Neural cell (in vitro differentiated cells): ENCODE measurements at regions not wholly inside any gene's neighbourhood (a gene's known extent, or its start where the extent isn't known, plus 50 kb on each side); places are given as distances from the start of the nearest gene placed in this dataset.

Experiments
- H2AFZ ChIP-seq: fragments of 200-600, 300-800 bp; sonication (generic), shearing (Covaris generic); 2 replicates; pipeline ENCODE4 v1.6.0; 2014; ENCODE audit warnings: low read depth, mild to moderate bottlenecking, antibody characterized with exemption, low read length, moderate library complexity
- H3F3A ChIP-seq: fragments of 200-600 bp; shearing (Covaris generic); 2 replicates; pipeline ENCODE4 v1.6.1; 2016; ENCODE audit warnings: mild to moderate bottlenecking, moderate library complexity, mixed read lengths, antibody characterized with exemption, low read length; ENCODE audit not compliant: insufficient read depth, poor library complexity, severe bottlenecking
- H3K27ac ChIP-seq: fragments of 200-600, 300-800 bp; sonication (generic), shearing (Covaris generic); 2 replicates; pipeline ENCODE4 v1.5.1; 2014; ENCODE audit warnings: mild to moderate bottlenecking, low read length, moderate library complexity
- H3K27me3 ChIP-seq: fragments of 300-800, 200-600 bp; sonication (generic), shearing (Covaris generic); 2 replicates; pipeline ENCODE4 v1.6.0; 2014; ENCODE audit warnings: mild to moderate bottlenecking, low read depth, low read length, moderate library complexity; ENCODE audit not compliant: insufficient read depth
- H3K36me3 ChIP-seq: fragments of 300-800, 200-600 bp; sonication (generic), shearing (Covaris generic); 2 replicates; pipeline ENCODE4 v1.5.1; 2014; ENCODE audit warnings: mild to moderate bottlenecking, antibody characterized with exemption, low read length, moderate library complexity; ENCODE audit not compliant: insufficient read depth
- H3K4me2 ChIP-seq: fragments of 300-800, 200-600 bp; sonication (generic), shearing (Covaris generic); 2 replicates; pipeline ENCODE4 v1.6.0; 2014; ENCODE audit warnings: mild to moderate bottlenecking, low read length
- H3K4me3 ChIP-seq: fragments of 300-800, 200-600 bp; sonication (generic), shearing (Covaris generic); 2 replicates; pipeline ENCODE4 v1.5.1; 2014; ENCODE audit warnings: mild to moderate bottlenecking, low read length, moderate library complexity
- H3K79me2 ChIP-seq: fragments of 200-600 bp; shearing (Covaris generic); replicated peaks from 2 replicates; pipeline ENCODE4 v1.6.0; 2014; ENCODE audit warnings: mild to moderate bottlenecking, low read length, moderate library complexity; ENCODE audit not compliant: insufficient read depth
- H3K9ac ChIP-seq: fragments of 300-800, 200-600 bp; sonication (generic), shearing (Covaris generic); 2 replicates; pipeline ENCODE4 v1.6.1; 2016; ENCODE audit warnings: mild to moderate bottlenecking, low read length, mixed read lengths
- H3K9me2 ChIP-seq: fragments of 200-600 bp; shearing (Covaris generic); 2 replicates; pipeline ENCODE4 v1.6.1; 2016; ENCODE audit warnings: mild to moderate bottlenecking, low read length, mixed read lengths; ENCODE audit not compliant: insufficient read depth
- H3K9me3 ChIP-seq: fragments of 200-600, 300-800 bp; sonication (generic), shearing (Covaris generic); 2 replicates; pipeline ENCODE4 v1.6.1; 2016; ENCODE audit warnings: mild to moderate bottlenecking, mixed run types, low read length, moderate library complexity, mixed read lengths
- H4K20me1 ChIP-seq: fragments of 200-600 bp; shearing (Covaris generic); 2 replicates; pipeline ENCODE4 v1.6.1; 2016; ENCODE audit warnings: mild to moderate bottlenecking, mixed run types; ENCODE audit not compliant: insufficient read depth
- CTCF ChIP-seq: fragments of 450-650 bp; IDR thresholded peaks from 2 replicates; pipeline ENCODE4 v1.5.1; 2014; ENCODE audit warnings: antibody characterized with exemption, mild to moderate bottlenecking, moderate library complexity; ENCODE audit not compliant: poor library complexity, severe bottlenecking
- EP300 ChIP-seq: fragments of 450-650 bp; conservative IDR thresholded peaks from 2 replicates; pipeline ENCODE4 v1.6.1; 2014; ENCODE audit warnings: antibody characterized with exemption, mild to moderate bottlenecking, moderate library complexity; ENCODE audit not compliant: poor library complexity, severe bottlenecking
- EZH2 ChIP-seq: fragments of 200-600, 300-800 bp; shearing (Covaris generic), sonication (generic); IDR thresholded peaks from 2 replicates; pipeline ENCODE4 v1.6.1; 2014; ENCODE audit warnings: antibody characterized with exemption, low read length, borderline replicate concordance, mild to moderate bottlenecking; ENCODE audit not compliant: insufficient read depth, poor library complexity, severe bottlenecking
- MXI1 ChIP-seq: fragments of 450-650 bp; conservative IDR thresholded peaks from 2 replicates; pipeline ENCODE4 v1.6.1; 2014; ENCODE audit warnings: antibody characterized with exemption, mild to moderate bottlenecking; ENCODE audit not compliant: poor library complexity, severe bottlenecking
- POLR2AphosphoS5 ChIP-seq: IDR thresholded peaks from 2 replicates; pipeline ENCODE4 v1.6.1; 2012
- RAD21 ChIP-seq: fragments of 450-650 bp; conservative IDR thresholded peaks from 2 replicates; pipeline ENCODE4 v1.6.1; 2014; ENCODE audit warnings: antibody characterized with exemption, mild to moderate bottlenecking, moderate library complexity
- REST ChIP-seq: IDR thresholded peaks from 2 replicates; pipeline ENCODE4 v1.6.1; 2012; ENCODE audit warnings: borderline replicate concordance
- SMC3 ChIP-seq: fragments of 450-650 bp; conservative IDR thresholded peaks from 2 replicates; pipeline ENCODE4 v1.6.1; 2014; ENCODE audit warnings: antibody characterized with exemption, mild to moderate bottlenecking, moderate library complexity; ENCODE audit not compliant: poor library complexity
- TAF1 ChIP-seq: IDR thresholded peaks from 2 replicates; pipeline ENCODE4 v1.6.1; 2012; ENCODE audit warnings: low read depth

DNA sequence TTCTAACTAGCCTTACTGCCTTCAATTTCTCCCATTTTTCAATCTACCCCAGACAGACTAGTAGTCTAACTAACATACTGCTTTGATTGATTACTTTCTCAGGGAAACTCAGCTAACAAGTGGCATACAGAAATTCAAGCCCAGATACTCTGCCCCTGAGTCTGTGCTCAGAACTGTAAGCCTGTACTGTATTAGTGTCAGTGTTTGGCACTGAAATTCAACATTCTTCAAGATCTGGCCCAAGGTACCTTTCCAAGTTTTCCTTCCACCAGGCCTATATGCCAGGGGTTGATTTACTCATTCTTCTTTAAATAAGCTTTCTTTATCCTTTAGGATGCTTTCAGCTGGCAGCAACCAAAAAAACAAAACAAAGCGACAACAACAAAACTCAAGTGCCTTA lies 433.2 kb upstream of the MARCKS start:
- Histone ChIP-seq H3F3A (no peaks in the 10 kb centered on the region), H4K20me1 (no peaks in the 10 kb centered on the region), H3K36me3 (no peaks in the 10 kb centered on the region), H2AFZ (no peak overlapping the region), H3K27me3 (no peaks in the 10 kb centered on the region), H3K4me3 (no peak overlapping the region), H3K79me2 (no peaks in the 10 kb centered on the region), H3K9ac (no peak overlapping the region), H3K9me3 (no peaks in the 10 kb centered on the region), H3K27ac (no peak overlapping the region), H3K4me2 (no peak overlapping the region), H3K9me2 (no peaks in the 10 kb centered on the region)
- TF ChIP-seq MXI1 (no peak), POLR2AphosphoS5 (no peak), REST (no peak), EZH2 (no peak), CTCF (no peak), RAD21 (no peak), EP300 (no peak), TAF1 (no peak), SMC3 (no peak)

DNA sequence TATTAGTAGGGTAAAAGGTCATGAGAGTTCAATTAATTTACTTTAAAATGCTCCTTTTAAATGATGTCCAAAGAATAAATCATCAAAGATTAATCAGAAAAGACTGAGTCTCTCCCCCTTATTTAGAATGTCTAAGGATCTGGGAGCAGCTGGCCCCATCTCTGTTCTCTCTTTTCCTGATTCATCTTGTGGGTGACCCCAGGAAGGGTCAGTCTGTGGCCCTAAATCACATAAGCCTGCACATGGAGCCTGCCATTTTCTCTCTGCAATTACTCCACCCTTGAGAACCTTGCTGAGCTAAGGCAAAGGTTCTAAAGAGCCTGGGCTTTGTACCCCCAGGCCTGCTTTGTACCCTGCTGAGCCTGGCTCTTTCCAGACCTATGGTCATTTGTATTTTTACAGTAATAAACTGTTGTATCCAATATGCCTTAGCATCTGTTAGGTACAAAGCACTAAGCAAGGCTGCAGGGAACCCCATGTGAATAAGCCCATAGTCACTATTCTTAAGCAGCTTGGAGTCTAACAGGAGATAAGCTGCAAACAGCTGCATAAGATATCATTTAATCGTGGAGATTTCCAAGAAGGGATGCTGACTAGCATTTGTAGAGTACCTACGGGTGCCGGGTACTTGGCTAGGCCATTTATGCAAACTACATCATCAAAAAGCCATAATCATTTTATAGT lies 431.0 kb upstream of the MARCKS start:
- H4K20me1 ChIP-seq = no peaks in the 10 kb centered on the region
- H2AFZ ChIP-seq = no peak overlapping the region
- H3F3A ChIP-seq = no peaks in the 10 kb centered on the region
- H3K4me2 ChIP-seq = no peak overlapping the region
- no peaks in the 10 kb centered on the region for H3K79me2 ChIP-seq
- H3K9ac ChIP-seq = no peak overlapping the region
- no peak overlapping the region for H3K27ac ChIP-seq
- no peaks in the 10 kb centered on the region for H3K9me2 ChIP-seq
- no peaks in the 10 kb centered on the region for H3K36me3 ChIP-seq
- TF ChIP-seq POLR2AphosphoS5 (no peak), REST (no peak), EZH2 (no peak), CTCF (no peak), TAF1 (no peak), MXI1 (no peak), SMC3 (no peak), RAD21 (no peak), EP300 (no peak)
- no peak overlapping the region for H3K4me3 ChIP-seq
- no peaks in the 10 kb centered on the region for H3K27me3 ChIP-seq
- no peaks in the 10 kb centered on the region for H3K9me3 ChIP-seq
